WTC11 (cell line): ENCODE measurements at regions not wholly inside any gene's neighbourhood (a gene's known extent, or its start where the extent isn't known, plus 50 kb on each side); places are given as distances from the start of the nearest gene placed in this dataset.

Source experiments
- ATAC-seq: fragments of 200-7000 bp; cut with Tn5 transposase; 2 replicates; pipeline ENCODE4 v1.10.0; 2021; ENCODE audit warnings: mild to moderate bottlenecking, moderate library complexity
- CTCF ChIA-PET: fragments of 300-600 bp; sonication (Branson Sonifier 250); formaldehyde crosslinking; loops from one replicate; lab custom pipeline; 2021; ENCODE audit warnings: antibody characterized with exemption; lab: Charles Lee
- POLR2A ChIA-PET: fragments of 350-600 bp; sonication (Branson Sonifier 250); formaldehyde crosslinking; loops from one replicate; lab custom pipeline; 2021; ENCODE audit warnings: antibody characterized with exemption; lab: Charles Lee
- DNase-seq: peaks from one replicate; pipeline ENCODE4 v3.0.0; 2021; ENCODE audit warnings: low spot score
- H3K27ac Mint-ChIP-seq: 2 replicates; pipeline ENCODE4 v1.8.0; 2021; ENCODE audit warnings: mixed read lengths
- H3K27me3 Mint-ChIP-seq: 2 replicates; pipeline ENCODE4 v1.8.0; 2021; ENCODE audit warnings: low read depth, mild to moderate bottlenecking, moderate library complexity, mixed read lengths
- H3K36me3 Mint-ChIP-seq: 2 replicates; pipeline ENCODE4 v1.8.0; 2021; ENCODE audit warnings: mixed read lengths
- H3K4me1 Mint-ChIP-seq: 2 replicates; pipeline ENCODE4 v1.8.0; 2022; ENCODE audit warnings: mixed read lengths
- H3K4me3 Mint-ChIP-seq: 2 replicates; pipeline ENCODE4 v1.8.0; 2021; ENCODE audit warnings: mild to moderate bottlenecking, moderate library complexity, mixed read lengths
- H3K9me3 Mint-ChIP-seq: 2 replicates; pipeline ENCODE4 v1.8.0; 2021; ENCODE audit warnings: mixed read lengths
- FOXP1 ChIP-seq: sonication (generic); formaldehyde crosslinking; IDR thresholded peaks from 2 replicates; pipeline ENCODE4 v1.8.0; 2022; ENCODE audit warnings: missing genetic modification reagents, mild to moderate bottlenecking, moderate library complexity, borderline replicate concordance
- HMGA2 ChIP-seq: fragments of 250-450 bp; sonication (Bioruptor Pico); IDR thresholded peaks from 2 replicates; pipeline ENCODE4 v1.4.0; 2021; ENCODE audit warnings: mild to moderate bottlenecking, moderate library complexity
- TEAD4 ChIP-seq: sonication (generic); formaldehyde crosslinking; IDR thresholded peaks from 2 replicates; pipeline ENCODE4 v1.8.0; 2022; ENCODE audit warnings: mild to moderate bottlenecking, missing genetic modification reagents
- ZNF138 ChIP-seq: sonication (generic); formaldehyde crosslinking; conservative IDR thresholded peaks from 2 replicates; pipeline ENCODE4 v1.8.1; 2022; ENCODE audit warnings: mild to moderate bottlenecking, moderate library complexity, missing genetic modification reagents
- ZNF263 ChIP-seq: sonication (generic); formaldehyde crosslinking; IDR thresholded peaks from 2 replicates; pipeline ENCODE4 v1.8.1; 2022; ENCODE audit warnings: low read depth, mild to moderate bottlenecking, moderate library complexity, missing genetic modification reagents
- ZNF317 ChIP-seq: sonication (generic); formaldehyde crosslinking; IDR thresholded peaks from 2 replicates; pipeline ENCODE4 v1.8.1; 2023; ENCODE audit warnings: low read depth, mild to moderate bottlenecking, moderate library complexity, missing genetic modification reagents, borderline replicate concordance
- ZNF671 ChIP-seq: fragments of 250-450 bp; sonication (Bioruptor Pico); IDR thresholded peaks from 2 replicates; pipeline ENCODE4 v1.8.0; 2021; ENCODE audit warnings: mild to moderate bottlenecking
- TF ChIP-seq, protein P1 (sequence below): sonication (generic); formaldehyde crosslinking; IDR thresholded peaks from 2 replicates; pipeline ENCODE4 v1.8.0; 2023; ENCODE audit warnings: missing genetic modification reagents, mild to moderate bottlenecking, borderline replicate concordance
- TF ChIP-seq, protein P2 (sequence below): fragments of 250-450 bp; sonication (Bioruptor Pico); IDR thresholded peaks from 2 replicates; pipeline ENCODE4 v1.9.0; 2021; ENCODE audit warnings: mild to moderate bottlenecking
- TF ChIP-seq, protein P3 (sequence below): sonication (generic); formaldehyde crosslinking; IDR thresholded peaks from 2 replicates; pipeline ENCODE4 v1.8.0; 2022; ENCODE audit warnings: missing genetic modification reagents
- TF ChIP-seq, protein P4 (sequence below): fragments of 200-600 bp; IDR thresholded peaks from 2 replicates; pipeline ENCODE4 v1.8.0; 2022; ENCODE audit warnings: antibody characterized with exemption
- TF ChIP-seq, protein P5 (sequence below): sonication (generic); formaldehyde crosslinking; IDR thresholded peaks from 2 replicates; pipeline ENCODE4 v1.8.0; 2022; ENCODE audit warnings: mild to moderate bottlenecking, missing genetic modification reagents
- TF ChIP-seq, protein P6 (sequence below): sonication (generic); formaldehyde crosslinking; IDR thresholded peaks from 2 replicates; pipeline ENCODE4 v1.8.1; 2022; ENCODE audit warnings: mild to moderate bottlenecking, moderate library complexity, missing genetic modification reagents
- TF ChIP-seq, protein P7 (sequence below): fragments of 250-450 bp; sonication (Bioruptor Pico); IDR thresholded peaks from 2 replicates; pipeline ENCODE4 v1.9.0; 2021; ENCODE audit warnings: mild to moderate bottlenecking, borderline replicate concordance
- TF ChIP-seq, protein P8 (sequence below): sonication (generic); formaldehyde crosslinking; IDR thresholded peaks from 2 replicates; pipeline ENCODE4 v1.8.0; 2022; ENCODE audit warnings: mild to moderate bottlenecking, missing genetic modification reagents

DNA sequence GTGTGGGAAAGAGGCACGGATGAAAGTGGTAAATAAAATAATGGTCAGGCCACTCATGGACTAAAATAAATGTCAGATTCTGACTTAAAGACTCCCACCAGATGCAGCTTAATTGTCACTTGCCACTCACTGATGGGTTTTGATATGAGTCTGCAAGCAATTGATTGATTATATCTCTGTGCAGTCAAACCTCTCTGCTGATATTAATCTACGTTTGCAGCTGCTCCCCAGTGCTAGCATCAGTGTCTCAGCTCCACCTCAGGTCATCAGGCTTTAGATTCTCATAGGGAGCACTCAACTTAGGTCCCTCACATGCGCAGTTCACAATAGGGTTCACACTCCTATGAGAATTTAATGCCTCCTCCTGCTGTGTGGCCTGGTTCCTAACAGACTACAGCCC, 195.3 kb downstream of the B3GLCT start:
- Mint-ChIP-seq H3K9me3 (peaks cover 26% of the 10 kb centered on the region), H3K27me3 (no peaks in the 10 kb centered on the region), H3K4me3 (no peak overlapping the region), H3K4me1 (no peaks in the 10 kb centered on the region), H3K36me3 (peaks cover 5% of the 10 kb centered on the region), H3K27ac (no peak overlapping the region)
- CTCF ChIA-PET, result no interaction called here
- POLR2A ChIA-PET, result no interaction called here
- no peak for ATAC-seq
- TF ChIP-seq, protein P1, sequence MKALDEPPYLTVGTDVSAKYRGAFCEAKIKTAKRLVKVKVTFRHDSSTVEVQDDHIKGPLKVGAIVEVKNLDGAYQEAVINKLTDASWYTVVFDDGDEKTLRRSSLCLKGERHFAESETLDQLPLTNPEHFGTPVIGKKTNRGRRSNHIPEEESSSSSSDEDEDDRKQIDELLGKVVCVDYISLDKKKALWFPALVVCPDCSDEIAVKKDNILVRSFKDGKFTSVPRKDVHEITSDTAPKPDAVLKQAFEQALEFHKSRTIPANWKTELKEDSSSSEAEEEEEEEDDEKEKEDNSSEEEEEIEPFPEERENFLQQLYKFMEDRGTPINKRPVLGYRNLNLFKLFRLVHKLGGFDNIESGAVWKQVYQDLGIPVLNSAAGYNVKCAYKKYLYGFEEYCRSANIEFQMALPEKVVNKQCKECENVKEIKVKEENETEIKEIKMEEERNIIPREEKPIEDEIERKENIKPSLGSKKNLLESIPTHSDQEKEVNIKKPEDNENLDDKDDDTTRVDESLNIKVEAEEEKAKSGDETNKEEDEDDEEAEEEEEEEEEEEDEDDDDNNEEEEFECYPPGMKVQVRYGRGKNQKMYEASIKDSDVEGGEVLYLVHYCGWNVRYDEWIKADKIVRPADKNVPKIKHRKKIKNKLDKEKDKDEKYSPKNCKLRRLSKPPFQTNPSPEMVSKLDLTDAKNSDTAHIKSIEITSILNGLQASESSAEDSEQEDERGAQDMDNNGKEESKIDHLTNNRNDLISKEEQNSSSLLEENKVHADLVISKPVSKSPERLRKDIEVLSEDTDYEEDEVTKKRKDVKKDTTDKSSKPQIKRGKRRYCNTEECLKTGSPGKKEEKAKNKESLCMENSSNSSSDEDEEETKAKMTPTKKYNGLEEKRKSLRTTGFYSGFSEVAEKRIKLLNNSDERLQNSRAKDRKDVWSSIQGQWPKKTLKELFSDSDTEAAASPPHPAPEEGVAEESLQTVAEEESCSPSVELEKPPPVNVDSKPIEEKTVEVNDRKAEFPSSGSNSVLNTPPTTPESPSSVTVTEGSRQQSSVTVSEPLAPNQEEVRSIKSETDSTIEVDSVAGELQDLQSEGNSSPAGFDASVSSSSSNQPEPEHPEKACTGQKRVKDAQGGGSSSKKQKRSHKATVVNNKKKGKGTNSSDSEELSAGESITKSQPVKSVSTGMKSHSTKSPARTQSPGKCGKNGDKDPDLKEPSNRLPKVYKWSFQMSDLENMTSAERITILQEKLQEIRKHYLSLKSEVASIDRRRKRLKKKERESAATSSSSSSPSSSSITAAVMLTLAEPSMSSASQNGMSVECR (CRISPR knock-in tag), result no peak
- TF ChIP-seq, protein P2, sequence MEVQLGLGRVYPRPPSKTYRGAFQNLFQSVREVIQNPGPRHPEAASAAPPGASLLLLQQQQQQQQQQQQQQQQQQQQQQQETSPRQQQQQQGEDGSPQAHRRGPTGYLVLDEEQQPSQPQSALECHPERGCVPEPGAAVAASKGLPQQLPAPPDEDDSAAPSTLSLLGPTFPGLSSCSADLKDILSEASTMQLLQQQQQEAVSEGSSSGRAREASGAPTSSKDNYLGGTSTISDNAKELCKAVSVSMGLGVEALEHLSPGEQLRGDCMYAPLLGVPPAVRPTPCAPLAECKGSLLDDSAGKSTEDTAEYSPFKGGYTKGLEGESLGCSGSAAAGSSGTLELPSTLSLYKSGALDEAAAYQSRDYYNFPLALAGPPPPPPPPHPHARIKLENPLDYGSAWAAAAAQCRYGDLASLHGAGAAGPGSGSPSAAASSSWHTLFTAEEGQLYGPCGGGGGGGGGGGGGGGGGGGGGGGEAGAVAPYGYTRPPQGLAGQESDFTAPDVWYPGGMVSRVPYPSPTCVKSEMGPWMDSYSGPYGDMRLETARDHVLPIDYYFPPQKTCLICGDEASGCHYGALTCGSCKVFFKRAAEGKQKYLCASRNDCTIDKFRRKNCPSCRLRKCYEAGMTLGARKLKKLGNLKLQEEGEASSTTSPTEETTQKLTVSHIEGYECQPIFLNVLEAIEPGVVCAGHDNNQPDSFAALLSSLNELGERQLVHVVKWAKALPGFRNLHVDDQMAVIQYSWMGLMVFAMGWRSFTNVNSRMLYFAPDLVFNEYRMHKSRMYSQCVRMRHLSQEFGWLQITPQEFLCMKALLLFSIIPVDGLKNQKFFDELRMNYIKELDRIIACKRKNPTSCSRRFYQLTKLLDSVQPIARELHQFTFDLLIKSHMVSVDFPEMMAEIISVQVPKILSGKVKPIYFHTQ (CRISPR knock-in tag), result no peak
- TF ChIP-seq, protein P3, sequence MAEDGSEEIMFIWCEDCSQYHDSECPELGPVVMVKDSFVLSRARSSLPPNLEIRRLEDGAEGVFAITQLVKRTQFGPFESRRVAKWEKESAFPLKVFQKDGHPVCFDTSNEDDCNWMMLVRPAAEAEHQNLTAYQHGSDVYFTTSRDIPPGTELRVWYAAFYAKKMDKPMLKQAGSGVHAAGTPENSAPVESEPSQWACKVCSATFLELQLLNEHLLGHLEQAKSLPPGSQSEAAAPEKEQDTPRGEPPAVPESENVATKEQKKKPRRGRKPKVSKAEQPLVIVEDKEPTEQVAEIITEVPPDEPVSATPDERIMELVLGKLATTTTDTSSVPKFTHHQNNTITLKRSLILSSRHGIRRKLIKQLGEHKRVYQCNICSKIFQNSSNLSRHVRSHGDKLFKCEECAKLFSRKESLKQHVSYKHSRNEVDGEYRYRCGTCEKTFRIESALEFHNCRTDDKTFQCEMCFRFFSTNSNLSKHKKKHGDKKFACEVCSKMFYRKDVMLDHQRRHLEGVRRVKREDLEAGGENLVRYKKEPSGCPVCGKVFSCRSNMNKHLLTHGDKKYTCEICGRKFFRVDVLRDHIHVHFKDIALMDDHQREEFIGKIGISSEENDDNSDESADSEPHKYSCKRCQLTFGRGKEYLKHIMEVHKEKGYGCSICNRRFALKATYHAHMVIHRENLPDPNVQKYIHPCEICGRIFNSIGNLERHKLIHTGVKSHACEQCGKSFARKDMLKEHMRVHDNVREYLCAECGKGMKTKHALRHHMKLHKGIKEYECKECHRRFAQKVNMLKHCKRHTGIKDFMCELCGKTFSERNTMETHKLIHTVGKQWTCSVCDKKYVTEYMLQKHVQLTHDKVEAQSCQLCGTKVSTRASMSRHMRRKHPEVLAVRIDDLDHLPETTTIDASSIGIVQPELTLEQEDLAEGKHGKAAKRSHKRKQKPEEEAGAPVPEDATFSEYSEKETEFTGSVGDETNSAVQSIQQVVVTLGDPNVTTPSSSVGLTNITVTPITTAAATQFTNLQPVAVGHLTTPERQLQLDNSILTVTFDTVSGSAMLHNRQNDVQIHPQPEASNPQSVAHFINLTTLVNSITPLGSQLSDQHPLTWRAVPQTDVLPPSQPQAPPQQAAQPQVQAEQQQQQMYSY (CRISPR knock-in tag), result no peak
- TF ChIP-seq, protein P4, sequence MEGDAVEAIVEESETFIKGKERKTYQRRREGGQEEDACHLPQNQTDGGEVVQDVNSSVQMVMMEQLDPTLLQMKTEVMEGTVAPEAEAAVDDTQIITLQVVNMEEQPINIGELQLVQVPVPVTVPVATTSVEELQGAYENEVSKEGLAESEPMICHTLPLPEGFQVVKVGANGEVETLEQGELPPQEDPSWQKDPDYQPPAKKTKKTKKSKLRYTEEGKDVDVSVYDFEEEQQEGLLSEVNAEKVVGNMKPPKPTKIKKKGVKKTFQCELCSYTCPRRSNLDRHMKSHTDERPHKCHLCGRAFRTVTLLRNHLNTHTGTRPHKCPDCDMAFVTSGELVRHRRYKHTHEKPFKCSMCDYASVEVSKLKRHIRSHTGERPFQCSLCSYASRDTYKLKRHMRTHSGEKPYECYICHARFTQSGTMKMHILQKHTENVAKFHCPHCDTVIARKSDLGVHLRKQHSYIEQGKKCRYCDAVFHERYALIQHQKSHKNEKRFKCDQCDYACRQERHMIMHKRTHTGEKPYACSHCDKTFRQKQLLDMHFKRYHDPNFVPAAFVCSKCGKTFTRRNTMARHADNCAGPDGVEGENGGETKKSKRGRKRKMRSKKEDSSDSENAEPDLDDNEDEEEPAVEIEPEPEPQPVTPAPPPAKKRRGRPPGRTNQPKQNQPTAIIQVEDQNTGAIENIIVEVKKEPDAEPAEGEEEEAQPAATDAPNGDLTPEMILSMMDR, result no peak
- TF ChIP-seq ZNF671 (CRISPR knock-in tag), result no peak
- DNase-seq, result no peak

DNA sequence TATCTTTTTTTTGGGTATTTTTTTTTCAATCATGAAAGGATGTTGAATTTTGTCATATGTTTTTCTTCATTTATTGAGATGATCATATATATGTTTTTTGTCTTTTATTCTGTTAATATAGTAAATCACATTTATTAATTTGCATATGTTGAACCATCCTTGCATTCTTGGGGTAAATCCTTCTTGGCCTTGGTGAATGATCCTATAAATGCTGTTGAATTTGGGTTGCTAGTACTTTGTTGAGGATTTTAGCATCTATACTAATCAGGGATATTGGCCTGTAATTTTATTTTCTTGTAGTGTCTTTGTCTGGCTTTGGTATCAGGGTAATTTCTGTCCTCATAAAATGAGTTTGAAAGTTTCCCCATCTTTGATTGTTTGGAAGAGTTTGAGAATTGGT, 199.9 kb downstream of the B3GLCT start:
- CTCF ChIA-PET, result no interaction called here
- TF ChIP-seq ZNF263 (no peak), ZNF138 (CRISPR knock-in tag) (no peak), TEAD4 (no peak), ZNF317 (CRISPR knock-in tag) (no peak), FOXP1 (CRISPR knock-in tag) (no peak), HMGA2 (no peak)
- TF ChIP-seq, protein P5, sequence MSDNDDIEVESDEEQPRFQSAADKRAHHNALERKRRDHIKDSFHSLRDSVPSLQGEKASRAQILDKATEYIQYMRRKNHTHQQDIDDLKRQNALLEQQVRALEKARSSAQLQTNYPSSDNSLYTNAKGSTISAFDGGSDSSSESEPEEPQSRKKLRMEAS, result no peak
- TF ChIP-seq, protein P6, sequence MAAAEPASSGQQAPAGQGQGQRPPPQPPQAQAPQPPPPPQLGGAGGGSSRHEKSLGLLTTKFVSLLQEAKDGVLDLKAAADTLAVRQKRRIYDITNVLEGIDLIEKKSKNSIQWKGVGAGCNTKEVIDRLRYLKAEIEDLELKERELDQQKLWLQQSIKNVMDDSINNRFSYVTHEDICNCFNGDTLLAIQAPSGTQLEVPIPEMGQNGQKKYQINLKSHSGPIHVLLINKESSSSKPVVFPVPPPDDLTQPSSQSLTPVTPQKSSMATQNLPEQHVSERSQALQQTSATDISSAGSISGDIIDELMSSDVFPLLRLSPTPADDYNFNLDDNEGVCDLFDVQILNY (CRISPR knock-in tag), result no peak
- TF ChIP-seq, protein P7, sequence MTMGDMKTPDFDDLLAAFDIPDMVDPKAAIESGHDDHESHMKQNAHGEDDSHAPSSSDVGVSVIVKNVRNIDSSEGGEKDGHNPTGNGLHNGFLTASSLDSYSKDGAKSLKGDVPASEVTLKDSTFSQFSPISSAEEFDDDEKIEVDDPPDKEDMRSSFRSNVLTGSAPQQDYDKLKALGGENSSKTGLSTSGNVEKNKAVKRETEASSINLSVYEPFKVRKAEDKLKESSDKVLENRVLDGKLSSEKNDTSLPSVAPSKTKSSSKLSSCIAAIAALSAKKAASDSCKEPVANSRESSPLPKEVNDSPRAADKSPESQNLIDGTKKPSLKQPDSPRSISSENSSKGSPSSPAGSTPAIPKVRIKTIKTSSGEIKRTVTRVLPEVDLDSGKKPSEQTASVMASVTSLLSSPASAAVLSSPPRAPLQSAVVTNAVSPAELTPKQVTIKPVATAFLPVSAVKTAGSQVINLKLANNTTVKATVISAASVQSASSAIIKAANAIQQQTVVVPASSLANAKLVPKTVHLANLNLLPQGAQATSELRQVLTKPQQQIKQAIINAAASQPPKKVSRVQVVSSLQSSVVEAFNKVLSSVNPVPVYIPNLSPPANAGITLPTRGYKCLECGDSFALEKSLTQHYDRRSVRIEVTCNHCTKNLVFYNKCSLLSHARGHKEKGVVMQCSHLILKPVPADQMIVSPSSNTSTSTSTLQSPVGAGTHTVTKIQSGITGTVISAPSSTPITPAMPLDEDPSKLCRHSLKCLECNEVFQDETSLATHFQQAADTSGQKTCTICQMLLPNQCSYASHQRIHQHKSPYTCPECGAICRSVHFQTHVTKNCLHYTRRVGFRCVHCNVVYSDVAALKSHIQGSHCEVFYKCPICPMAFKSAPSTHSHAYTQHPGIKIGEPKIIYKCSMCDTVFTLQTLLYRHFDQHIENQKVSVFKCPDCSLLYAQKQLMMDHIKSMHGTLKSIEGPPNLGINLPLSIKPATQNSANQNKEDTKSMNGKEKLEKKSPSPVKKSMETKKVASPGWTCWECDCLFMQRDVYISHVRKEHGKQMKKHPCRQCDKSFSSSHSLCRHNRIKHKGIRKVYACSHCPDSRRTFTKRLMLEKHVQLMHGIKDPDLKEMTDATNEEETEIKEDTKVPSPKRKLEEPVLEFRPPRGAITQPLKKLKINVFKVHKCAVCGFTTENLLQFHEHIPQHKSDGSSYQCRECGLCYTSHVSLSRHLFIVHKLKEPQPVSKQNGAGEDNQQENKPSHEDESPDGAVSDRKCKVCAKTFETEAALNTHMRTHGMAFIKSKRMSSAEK (CRISPR knock-in tag), result no peak
- TF ChIP-seq, protein P8, sequence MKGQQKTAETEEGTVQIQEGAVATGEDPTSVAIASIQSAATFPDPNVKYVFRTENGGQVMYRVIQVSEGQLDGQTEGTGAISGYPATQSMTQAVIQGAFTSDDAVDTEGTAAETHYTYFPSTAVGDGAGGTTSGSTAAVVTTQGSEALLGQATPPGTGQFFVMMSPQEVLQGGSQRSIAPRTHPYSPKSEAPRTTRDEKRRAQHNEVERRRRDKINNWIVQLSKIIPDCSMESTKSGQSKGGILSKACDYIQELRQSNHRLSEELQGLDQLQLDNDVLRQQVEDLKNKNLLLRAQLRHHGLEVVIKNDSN (CRISPR knock-in tag), result no peak

More for the DNA sequence above, 199.9 kb downstream of the B3GLCT start:
- H3K27me3 Mint-ChIP-seq, result no peaks in the 10 kb centered on the region
- DNase-seq (no peak), ATAC-seq (no peak)
- POLR2A ChIA-PET, result no interaction called here
- H3K36me3 Mint-ChIP-seq, result peaks cover 9% of the 10 kb centered on the region
- no peak overlapping the region for H3K27ac Mint-ChIP-seq
- H3K9me3 Mint-ChIP-seq, result peaks cover 37% of the 10 kb centered on the region
- no peak overlapping the region for H3K4me3 Mint-ChIP-seq
- H3K4me1 Mint-ChIP-seq, result peaks cover 6% of the 10 kb centered on the region; the same call in 1 of the 2 replicates
